Mesothelial cell of epicardium (in vitro differentiated cells): ENCODE measurements at regions not wholly inside any gene's neighbourhood (a gene's known extent, or its start where the extent isn't known, plus 50 kb on each side); places are given as distances from the start of the nearest gene placed in this dataset.

Source experiments
- DNase-seq, 2 experiments: peaks; one replicate each; pipeline ENCODE4 v3.0.0; 2021; ENCODE audit warnings: low spot score in 2 of 2; ENCODE audit not compliant: unreplicated experiment in 2 of 2
- H3K27ac Mint-ChIP-seq: 2 replicates; pipeline ENCODE4 v1.8.0; 2021; ENCODE audit warnings: mixed read lengths
- H3K27me3 Mint-ChIP-seq: 2 replicates; pipeline ENCODE4 v1.8.0; 2021; ENCODE audit warnings: low read depth, mixed read lengths
- H3K36me3 Mint-ChIP-seq: 2 replicates; pipeline ENCODE4 v1.8.0; 2021; ENCODE audit warnings: mixed read lengths
- H3K4me1 Mint-ChIP-seq: 2 replicates; pipeline ENCODE4 v1.8.0; 2021; ENCODE audit warnings: mixed read lengths
- H3K4me3 Mint-ChIP-seq: 2 replicates; pipeline ENCODE4 v1.8.0; 2021; ENCODE audit warnings: mild to moderate bottlenecking, moderate library complexity, mixed read lengths
- H3K9me3 Mint-ChIP-seq: 2 replicates; pipeline ENCODE4 v1.8.0; 2021; ENCODE audit warnings: mixed read lengths
- CTCF ChIP-seq: fragments of 200-600 bp; sonication (generic); IDR thresholded peaks from one replicate; pipeline ENCODE4 v1.5.0; 2021; ENCODE audit warnings: antibody characterized with exemption; ENCODE audit not compliant: unreplicated experiment

GRCh38 chr7:115582956-115583355 lies 447.6 kb downstream of the TFEC start:
- no peak for DNase-seq
- Mint-ChIP-seq H3K27ac (no peak overlapping the region), H3K4me1 (no peaks in the 10 kb centered on the region), H3K9me3 (peaks cover 23% of the 10 kb centered on the region), H3K27me3 (no peaks in the 10 kb centered on the region), H3K36me3 (peaks cover 8% of the 10 kb centered on the region), H3K4me3 (no peak overlapping the region)
- TF ChIP-seq CTCF, result no peak

- Mint-ChIP-seq H3K4me1 (peaks cover 13% of the 10 kb centered on the region), H3K36me3 (no peaks in the 10 kb centered on the region)
- no peak for DNase-seq
Observed at GRCh38 chr7:115578576-115578975, 452.0 kb downstream of the TFEC start.

GRCh38 chr7:115574681-115575291 lies 455.8 kb downstream of the TFEC start:
- Mint-ChIP-seq H3K36me3 (no peaks in the 10 kb centered on the region), H3K4me1 (peaks cover 16% of the 10 kb centered on the region), H3K27me3 (no peaks in the 10 kb centered on the region), H3K9me3 (no peaks in the 10 kb centered on the region), H3K27ac (no peak overlapping the region), H3K4me3 (no peak overlapping the region)
- DNase-seq, result no peak
- no peak for TF ChIP-seq CTCF

More at GRCh38 chr7:115578576-115578975, 452.0 kb downstream of the TFEC start:
- no peaks in the 10 kb centered on the region for H3K9me3 Mint-ChIP-seq
- H3K27ac Mint-ChIP-seq, result no peak overlapping the region
- H3K27me3 Mint-ChIP-seq, result no peaks in the 10 kb centered on the region
- TF ChIP-seq CTCF, result no peak
- H3K4me3 Mint-ChIP-seq, result no peak overlapping the region

- Mint-ChIP-seq H3K27me3 (no peaks in the 10 kb centered on the region), H3K4me1 (peaks cover 18% of the 10 kb centered on the region), H3K36me3 (peaks cover 2% of the 10 kb centered on the region), H3K4me3 (no peak overlapping the region), H3K9me3 (peaks cover 6% of the 10 kb centered on the region), H3K27ac (no peak overlapping the region)
- DNase-seq, result no peak
- no peak for TF ChIP-seq CTCF
Observed at GRCh38 chr7:115572111-115572510, 458.5 kb downstream of the TFEC start.

GRCh38 chr7:115561335-115562110 lies 469.0 kb downstream of the TFEC start:
- no peak for DNase-seq
- H3K36me3 Mint-ChIP-seq, result no peaks in the 10 kb centered on the region
- H3K27me3 Mint-ChIP-seq, result no peaks in the 10 kb centered on the region
- no peaks in the 10 kb centered on the region for H3K9me3 Mint-ChIP-seq
- no peak overlapping the region for H3K27ac Mint-ChIP-seq
- H3K4me1 Mint-ChIP-seq, result peaks cover 12% of the 10 kb centered on the region
- no peak overlapping the region for H3K4me3 Mint-ChIP-seq
- TF ChIP-seq CTCF, result no peak
